Epithelial cell of esophagus (primary cell): ENCODE measurements at regions not wholly inside any gene's neighbourhood (a gene's known extent, or its start where the extent isn't known, plus 50 kb on each side); places are given as distances from the start of the nearest gene placed in this dataset.

Experiments used
- DNase-seq: peaks from one replicate; pipeline ENCODE4 v3.0.0; 2010; ENCODE audit warnings: low read depth
- H3K4me3 ChIP-seq: 2 replicates; pipeline ENCODE4 v1.5.1; 2011; ENCODE audit warnings: mild to moderate bottlenecking, low read length, control low read depth
- CTCF ChIP-seq: IDR thresholded peaks from 2 replicates; pipeline ENCODE4 v1.5.1; 2011; ENCODE audit warnings: low read depth, mild to moderate bottlenecking, low read length, control low read depth, inconsistent platforms; ENCODE audit not compliant: insufficient read depth; ENCODE audit errors: missing control alignments

- H3K4me3 ChIP-seq: peak overlapping the region; percentile 67
- peak; percentile 48 for DNase-seq
- TF ChIP-seq CTCF: peak; percentile 19
These were observed 136.0 kb upstream of the CCDC54 start for GRCh38 chr3:107241217-107241616.

- peak overlapping the region; percentile 67 for H3K4me3 ChIP-seq
- TF ChIP-seq CTCF: no peak
- DNase-seq: no peak
These were observed 134.7 kb upstream of the CCDC54 start for GRCh38 chr3:107242579-107242978.

GRCh38 chr3:107247116-107247515 is 130.1 kb upstream of the CCDC54 start:
- DNase-seq: no peak
- TF ChIP-seq CTCF: no peak
- H3K4me3 ChIP-seq: no peak overlapping the region

GRCh38 chr3:107249132-107249531 is 128.1 kb upstream of the CCDC54 start:
- TF ChIP-seq CTCF: no peak
- DNase-seq: no peak
- no peak overlapping the region for H3K4me3 ChIP-seq

- no peak overlapping the region for H3K4me3 ChIP-seq
- no peak for DNase-seq
- TF ChIP-seq CTCF: no peak
These were observed 127.0 kb upstream of the CCDC54 start for GRCh38 chr3:107250221-107250620.

- TF ChIP-seq CTCF: no peak
- no peak overlapping the region for H3K4me3 ChIP-seq
- no peak for DNase-seq
These were observed 125.4 kb upstream of the CCDC54 start for GRCh38 chr3:107251819-107252218.

GRCh38 chr3:107256963-107257362 is 120.3 kb upstream of the CCDC54 start:
- DNase-seq: no peak
- no peak overlapping the region for H3K4me3 ChIP-seq
- TF ChIP-seq CTCF: no peak
